T-helper 9 cell (primary cell): ENCODE measurements at regions not wholly inside any gene's neighbourhood (a gene's known extent, or its start where the extent isn't known, plus 50 kb on each side); places are given as distances from the start of the nearest gene placed in this dataset.

Experiments used
- DNase-seq: peaks from one replicate; pipeline ENCODE4 v3.0.0-alpha.2; 2020

- DNase-seq, result no peak
These were observed 805.6 kb upstream of the ZEB2 start for GRCh38 chr2:145325485-145325884.

GRCh38 chr2:145324748-145325147, 804.8 kb upstream of the ZEB2 start:
- DNase-seq, result no peak

- no peak for DNase-seq
These were observed 803.6 kb upstream of the ZEB2 start for GRCh38 chr2:145323512-145323911.

GRCh38 chr2:145321344-145321743, 801.4 kb upstream of the ZEB2 start:
- DNase-seq, result no peak

GRCh38 chr2:145316496-145316895, 796.6 kb upstream of the ZEB2 start:
- no peak for DNase-seq

GRCh38 chr2:145315053-145315452, 795.1 kb upstream of the ZEB2 start:
- DNase-seq, result no peak

- no peak for DNase-seq
These were observed 794.3 kb upstream of the ZEB2 start for GRCh38 chr2:145314119-145314633.

GRCh38 chr2:145305889-145306288, 786.0 kb upstream of the ZEB2 start:
- DNase-seq, result no peak

- no peak for DNase-seq
These were observed 784.6 kb upstream of the ZEB2 start for GRCh38 chr2:145304501-145304900.

- DNase-seq, result no peak
These were observed 783.6 kb upstream of the ZEB2 start for GRCh38 chr2:145303536-145303935.

GRCh38 chr2:145302886-145303285, 783.0 kb upstream of the ZEB2 start:
- no peak for DNase-seq

GRCh38 chr2:145302451-145302850, 782.5 kb upstream of the ZEB2 start:
- no peak for DNase-seq

- DNase-seq, result no peak
These were observed 779.4 kb upstream of the ZEB2 start for GRCh38 chr2:145299368-145299767.

- no peak for DNase-seq
These were observed 772.2 kb upstream of the ZEB2 start for GRCh38 chr2:145292166-145292565.

- no peak for DNase-seq
These were observed 771.1 kb upstream of the ZEB2 start for GRCh38 chr2:145290986-145291385.

GRCh38 chr2:145289946-145290345, 770.0 kb upstream of the ZEB2 start:
- DNase-seq, result no peak

- DNase-seq, result no peak
These were observed 769.0 kb upstream of the ZEB2 start for GRCh38 chr2:145288650-145289496.

- DNase-seq, result no peak
These were observed 767.8 kb upstream of the ZEB2 start for GRCh38 chr2:145287736-145288135.

- no peak for DNase-seq
These were observed 766.9 kb upstream of the ZEB2 start for GRCh38 chr2:145286716-145287275.

GRCh38 chr2:145284551-145284950, 764.6 kb upstream of the ZEB2 start:
- DNase-seq, result no peak

GRCh38 chr2:145283131-145283530, 763.2 kb upstream of the ZEB2 start:
- DNase-seq, result no peak

- DNase-seq, result no peak
These were observed 758.0 kb upstream of the ZEB2 start for GRCh38 chr2:145277922-145278321.

- no peak for DNase-seq
These were observed 753.9 kb upstream of the ZEB2 start for GRCh38 chr2:145273840-145274239.

- no peak for DNase-seq
These were observed 749.0 kb upstream of the ZEB2 start for GRCh38 chr2:145268931-145269330.
